Thoracic aorta (tissue), 2 donors: ENCODE measurements at regions not wholly inside any gene's neighbourhood (a gene's known extent, or its start where the extent isn't known, plus 50 kb on each side); places are given as distances from the start of the nearest gene placed in this dataset.

Source experiments
- ATAC-seq: fragments of 150-250 bp; one replicate; pipeline ENCODE4 v1.8.0; 2017; ENCODE audit warnings: low read depth; ENCODE audit not compliant: insufficient number of reproducible peaks, low FRiP score
- DNase-seq: peaks from one replicate; pipeline ENCODE4 v3.0.0-alpha.2; 2020; ENCODE audit warnings: low spot score
- H3K27ac ChIP-seq, 2 donors: fragments of 200-600 bp; sonication (generic); 1 replicate in 1 of 2; 2 replicates in 1 of 2; pipeline ENCODE4 v1.5.1; 2016; ENCODE audit warnings: mild to moderate bottlenecking in 2 of 2, moderate library complexity in 2 of 2
- H3K27me3 ChIP-seq: fragments of 200-600 bp; sonication (generic); replicated peaks from 2 replicates; pipeline ENCODE4 v1.6.0; 2016; ENCODE audit warnings: mild to moderate bottlenecking; ENCODE audit not compliant: insufficient read depth
- H3K36me3 ChIP-seq: fragments of 200-600 bp; sonication (generic); one replicate; pipeline ENCODE4 v1.5.1; 2016
- H3K4me1 ChIP-seq, 2 donors: fragments of 200-600 bp; sonication (generic); 1 replicate in 1 of 2; 2 replicates in 1 of 2; pipeline versions ENCODE4 v1.5.1 to v1.6.0; 2016; ENCODE audit warnings: low read depth in 2 of 2, mild to moderate bottlenecking in 1 of 2; ENCODE audit not compliant: control insufficient read depth in 1 of 2
- H3K4me3 ChIP-seq: fragments of 200-600 bp; sonication (generic); 2 replicates; pipeline ENCODE4 v1.5.1; 2016; ENCODE audit warnings: mild to moderate bottlenecking
- H3K9me3 ChIP-seq: fragments of 200-600 bp; sonication (generic); 2 replicates; pipeline ENCODE4 v1.5.1; 2016
- TF ChIP-seq, protein P1 (sequence below): fragments of 200-600 bp; sonication (generic); IDR thresholded peaks from one replicate; pipeline ENCODE4 v1.5.1; 2019; ENCODE audit warnings: antibody characterized with exemption

DNA sequence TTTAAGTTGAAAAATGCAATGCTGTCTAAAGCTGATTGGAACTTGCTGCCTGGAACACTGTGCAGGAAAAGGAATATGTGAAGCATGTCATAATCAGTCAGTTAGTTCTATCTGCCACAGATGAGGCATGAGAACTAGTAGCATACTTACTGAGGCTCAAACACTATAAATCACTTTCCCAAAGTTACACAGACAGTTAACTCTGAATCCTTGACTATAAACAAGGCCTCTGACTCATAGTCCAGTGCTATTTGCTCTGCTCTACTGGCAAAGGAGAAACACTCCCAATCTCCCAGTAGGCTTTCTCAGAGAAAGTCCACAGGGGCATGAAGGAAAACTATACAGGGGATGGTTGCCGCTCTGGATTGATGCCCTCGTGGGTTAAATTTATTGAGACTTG is 2078.4 kb upstream of the TENM3 start:
- Histone ChIP-seq H3K4me3 (no peak overlapping the region), H3K4me1 (no peaks in the 10 kb centered on the region), H3K9me3 (no peaks in the 10 kb centered on the region), H3K27me3 (no peaks in the 10 kb centered on the region), H3K27ac (no peak overlapping the region), H3K36me3 (no peaks in the 10 kb centered on the region)
- DNase-seq (no peak), ATAC-seq (no peak)
- TF ChIP-seq, protein P1, sequence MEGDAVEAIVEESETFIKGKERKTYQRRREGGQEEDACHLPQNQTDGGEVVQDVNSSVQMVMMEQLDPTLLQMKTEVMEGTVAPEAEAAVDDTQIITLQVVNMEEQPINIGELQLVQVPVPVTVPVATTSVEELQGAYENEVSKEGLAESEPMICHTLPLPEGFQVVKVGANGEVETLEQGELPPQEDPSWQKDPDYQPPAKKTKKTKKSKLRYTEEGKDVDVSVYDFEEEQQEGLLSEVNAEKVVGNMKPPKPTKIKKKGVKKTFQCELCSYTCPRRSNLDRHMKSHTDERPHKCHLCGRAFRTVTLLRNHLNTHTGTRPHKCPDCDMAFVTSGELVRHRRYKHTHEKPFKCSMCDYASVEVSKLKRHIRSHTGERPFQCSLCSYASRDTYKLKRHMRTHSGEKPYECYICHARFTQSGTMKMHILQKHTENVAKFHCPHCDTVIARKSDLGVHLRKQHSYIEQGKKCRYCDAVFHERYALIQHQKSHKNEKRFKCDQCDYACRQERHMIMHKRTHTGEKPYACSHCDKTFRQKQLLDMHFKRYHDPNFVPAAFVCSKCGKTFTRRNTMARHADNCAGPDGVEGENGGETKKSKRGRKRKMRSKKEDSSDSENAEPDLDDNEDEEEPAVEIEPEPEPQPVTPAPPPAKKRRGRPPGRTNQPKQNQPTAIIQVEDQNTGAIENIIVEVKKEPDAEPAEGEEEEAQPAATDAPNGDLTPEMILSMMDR: no peak

DNA sequence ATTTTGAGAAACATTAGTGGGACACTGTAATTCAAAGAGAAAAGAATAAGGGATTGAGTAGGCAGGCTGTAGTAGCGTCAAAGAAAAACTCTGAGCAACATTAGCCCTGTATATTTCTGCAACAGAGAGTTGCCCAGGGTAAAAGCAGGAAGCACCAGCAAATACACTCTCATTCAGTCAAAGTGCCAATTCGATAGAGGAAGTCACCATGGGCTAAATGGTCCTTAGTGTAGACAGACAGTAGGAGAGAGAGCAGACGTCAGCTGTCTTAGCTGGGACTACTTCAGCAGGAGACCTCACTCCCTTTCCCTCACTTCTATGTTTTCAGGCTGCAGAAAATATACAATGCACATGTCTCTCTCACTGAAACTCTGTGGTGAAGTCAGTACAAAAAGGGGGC is 2073.8 kb upstream of the TENM3 start:
- TF ChIP-seq, protein P1: no peak
- Histone ChIP-seq H3K27me3 (no peaks in the 10 kb centered on the region), H3K4me1 (no peaks in the 10 kb centered on the region), H3K27ac (no peak overlapping the region), H3K4me3 (no peak overlapping the region), H3K36me3 (no peaks in the 10 kb centered on the region), H3K9me3 (no peaks in the 10 kb centered on the region)
- no peak for ATAC-seq
- DNase-seq: no peak

DNA sequence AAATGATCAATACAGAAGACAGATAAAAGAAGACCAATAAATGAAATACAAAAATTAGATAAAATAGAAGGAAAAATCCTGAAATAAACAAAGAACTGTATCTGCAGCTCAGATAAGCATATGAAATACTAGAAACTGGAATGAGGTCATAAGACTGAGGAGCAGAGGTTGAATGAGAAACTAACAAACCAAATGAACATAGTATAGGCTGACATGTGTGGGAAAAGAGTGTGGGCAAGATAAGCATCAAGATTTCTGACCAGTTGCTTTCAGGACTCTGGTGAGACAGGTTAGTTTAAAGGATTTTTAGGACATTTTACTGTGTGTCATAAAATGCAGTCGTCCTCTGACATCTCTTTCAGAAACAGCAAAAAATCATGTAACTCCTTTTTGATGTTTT is 2073.2 kb upstream of the TENM3 start:
- Histone ChIP-seq H3K27ac (no peak overlapping the region), H3K27me3 (no peaks in the 10 kb centered on the region), H3K4me3 (no peak overlapping the region), H3K9me3 (no peaks in the 10 kb centered on the region), H3K4me1 (no peaks in the 10 kb centered on the region), H3K36me3 (no peaks in the 10 kb centered on the region)
- TF ChIP-seq, protein P1: no peak
- DNase-seq (no peak), ATAC-seq (no peak)

DNA sequence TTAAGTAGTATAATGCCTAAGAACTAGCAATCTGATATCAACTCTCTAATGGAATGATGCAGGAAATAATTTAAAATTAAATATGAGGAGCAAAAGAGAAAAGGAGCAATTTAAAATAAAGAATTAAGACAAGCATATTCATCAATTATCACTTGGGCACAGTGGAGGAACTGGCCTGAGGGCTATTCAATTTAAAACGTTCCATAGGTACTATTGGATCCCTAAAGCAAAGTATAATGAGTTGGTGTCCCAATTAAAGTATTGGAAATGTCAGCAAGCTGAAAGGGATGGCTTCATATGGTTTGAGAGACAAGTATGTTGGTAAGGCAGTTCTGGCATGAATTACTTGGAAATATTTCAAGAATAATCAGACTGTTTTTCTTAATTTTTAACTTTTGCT is 2064.1 kb upstream of the TENM3 start:
- Histone ChIP-seq H3K4me1 (no peaks in the 10 kb centered on the region), H3K36me3 (no peaks in the 10 kb centered on the region), H3K27ac (no peak overlapping the region), H3K27me3 (no peaks in the 10 kb centered on the region), H3K9me3 (no peaks in the 10 kb centered on the region), H3K4me3 (no peak overlapping the region)
- DNase-seq (no peak), ATAC-seq (no peak)
- TF ChIP-seq, protein P1: no peak

GRCh38 chr4:180189666-180190065 is 2053.5 kb upstream of the TENM3 start:
- no peak overlapping the region for H3K27ac ChIP-seq
- H3K4me1 ChIP-seq: no peaks in the 10 kb centered on the region
- H3K9me3 ChIP-seq: no peaks in the 10 kb centered on the region
- no peaks in the 10 kb centered on the region for H3K36me3 ChIP-seq
- ATAC-seq (no peak), DNase-seq (no peak)
- TF ChIP-seq, protein P1: no peak
- H3K4me3 ChIP-seq: no peak overlapping the region
- H3K27me3 ChIP-seq: no peaks in the 10 kb centered on the region
